B cell (primary cell): ENCODE measurements at regions not wholly inside any gene's neighbourhood (a gene's known extent, or its start where the extent isn't known, plus 50 kb on each side); places are given as distances from the start of the nearest gene placed in this dataset.

Experiments used
- EZH2 ChIP-seq: IDR thresholded peaks from 2 replicates; pipeline ENCODE4 v1.6.1; 2012; ENCODE audit warnings: borderline replicate concordance, low read depth, mild to moderate bottlenecking, moderate library complexity, low read length; ENCODE audit not compliant: insufficient read depth, poor library complexity, severe bottlenecking
- TF ChIP-seq, protein P1 (sequence below): fragments of 200-600 bp; IDR thresholded peaks from one replicate; pipeline ENCODE4 v1.8.0; 2022; ENCODE audit warnings: antibody characterized with exemption, mild to moderate bottlenecking

DNA sequence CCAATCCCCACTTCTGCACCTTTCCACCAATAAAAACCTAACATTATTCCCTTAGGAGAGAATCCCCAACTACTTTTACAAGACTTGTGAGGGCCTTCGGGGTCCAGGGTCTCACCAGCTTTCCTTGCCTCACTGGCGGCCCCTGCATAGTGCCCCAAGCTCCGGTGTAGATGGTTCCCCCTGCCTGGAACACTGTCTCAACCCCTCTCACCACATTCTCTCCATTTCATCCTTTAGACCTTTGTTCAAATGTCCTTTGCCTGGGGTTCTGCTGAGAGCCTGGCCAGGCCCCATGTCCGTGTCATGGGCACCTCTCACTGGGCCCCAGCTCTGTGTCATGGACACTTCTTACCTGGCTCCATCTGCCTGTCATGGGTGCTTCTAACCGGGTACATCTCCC lies 64.5 kb upstream of the SORCS3 start:
- TF ChIP-seq, protein P1, sequence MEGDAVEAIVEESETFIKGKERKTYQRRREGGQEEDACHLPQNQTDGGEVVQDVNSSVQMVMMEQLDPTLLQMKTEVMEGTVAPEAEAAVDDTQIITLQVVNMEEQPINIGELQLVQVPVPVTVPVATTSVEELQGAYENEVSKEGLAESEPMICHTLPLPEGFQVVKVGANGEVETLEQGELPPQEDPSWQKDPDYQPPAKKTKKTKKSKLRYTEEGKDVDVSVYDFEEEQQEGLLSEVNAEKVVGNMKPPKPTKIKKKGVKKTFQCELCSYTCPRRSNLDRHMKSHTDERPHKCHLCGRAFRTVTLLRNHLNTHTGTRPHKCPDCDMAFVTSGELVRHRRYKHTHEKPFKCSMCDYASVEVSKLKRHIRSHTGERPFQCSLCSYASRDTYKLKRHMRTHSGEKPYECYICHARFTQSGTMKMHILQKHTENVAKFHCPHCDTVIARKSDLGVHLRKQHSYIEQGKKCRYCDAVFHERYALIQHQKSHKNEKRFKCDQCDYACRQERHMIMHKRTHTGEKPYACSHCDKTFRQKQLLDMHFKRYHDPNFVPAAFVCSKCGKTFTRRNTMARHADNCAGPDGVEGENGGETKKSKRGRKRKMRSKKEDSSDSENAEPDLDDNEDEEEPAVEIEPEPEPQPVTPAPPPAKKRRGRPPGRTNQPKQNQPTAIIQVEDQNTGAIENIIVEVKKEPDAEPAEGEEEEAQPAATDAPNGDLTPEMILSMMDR: no peak
- no peak for TF ChIP-seq EZH2
